ENCODE measurements at regions not wholly inside any gene's neighbourhood (a gene's known extent, or its start where the extent isn't known, plus 50 kb on each side); places are given as distances from the start of the nearest gene placed in this dataset.

DNA sequence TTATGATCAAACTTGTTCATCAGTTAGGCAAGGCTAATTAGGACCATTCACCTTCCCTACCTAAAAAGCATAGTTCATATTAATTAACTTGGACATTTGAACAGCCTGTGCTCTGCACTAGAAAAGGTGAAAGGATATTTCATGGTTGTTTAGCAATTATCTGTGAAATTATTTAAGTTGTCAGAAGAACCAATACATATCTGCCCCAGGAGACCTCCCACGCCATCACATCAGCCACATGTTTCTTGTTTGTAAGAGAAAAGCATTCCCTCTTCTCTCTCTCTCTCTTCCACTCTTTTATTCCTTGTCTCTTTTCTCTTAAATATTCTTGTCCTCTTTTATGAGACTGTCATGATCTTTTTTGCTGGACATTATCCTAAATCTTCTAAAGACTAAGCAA lies 282.0 kb upstream of the RND3 start:
- TF ChIP-seq, protein P1, sequence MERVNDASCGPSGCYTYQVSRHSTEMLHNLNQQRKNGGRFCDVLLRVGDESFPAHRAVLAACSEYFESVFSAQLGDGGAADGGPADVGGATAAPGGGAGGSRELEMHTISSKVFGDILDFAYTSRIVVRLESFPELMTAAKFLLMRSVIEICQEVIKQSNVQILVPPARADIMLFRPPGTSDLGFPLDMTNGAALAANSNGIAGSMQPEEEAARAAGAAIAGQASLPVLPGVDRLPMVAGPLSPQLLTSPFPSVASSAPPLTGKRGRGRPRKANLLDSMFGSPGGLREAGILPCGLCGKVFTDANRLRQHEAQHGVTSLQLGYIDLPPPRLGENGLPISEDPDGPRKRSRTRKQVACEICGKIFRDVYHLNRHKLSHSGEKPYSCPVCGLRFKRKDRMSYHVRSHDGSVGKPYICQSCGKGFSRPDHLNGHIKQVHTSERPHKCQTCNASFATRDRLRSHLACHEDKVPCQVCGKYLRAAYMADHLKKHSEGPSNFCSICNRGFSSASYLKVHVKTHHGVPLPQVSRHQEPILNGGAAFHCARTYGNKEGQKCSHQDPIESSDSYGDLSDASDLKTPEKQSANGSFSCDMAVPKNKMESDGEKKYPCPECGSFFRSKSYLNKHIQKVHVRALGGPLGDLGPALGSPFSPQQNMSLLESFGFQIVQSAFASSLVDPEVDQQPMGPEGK (CRISPR knock-in tag; IDR thresholded peaks at IDR 0.05; ENCODE audit: borderline replicate concordance) = no peak
- no peak for TF ChIP-seq ARNTL (CRISPR knock-in tag; IDR thresholded peaks at IDR 0.05; ENCODE audit: borderline replicate concordance, low read depth)
- TF ChIP-seq ZNF565 (CRISPR knock-in tag; conservative IDR thresholded peaks at IDR 0.05; ENCODE audit: low read depth) = no peak
- no peak for TF ChIP-seq ZFP3 (CRISPR knock-in tag; IDR thresholded peaks at IDR 0.05)
- TF ChIP-seq CSDC2 (CRISPR knock-in tag; IDR thresholded peaks at IDR 0.05) = no peak
- no peak for TF ChIP-seq ZC3H10 (CRISPR knock-in tag; IDR thresholded peaks at IDR 0.05)
